ENCODE measurements at regions not wholly inside any gene's neighbourhood (a gene's known extent, or its start where the extent isn't known, plus 50 kb on each side); places are given as distances from the start of the nearest gene placed in this dataset.
"Not testable (repeated sequence)": the region's sequence is repeated elsewhere in the genome, so short reads cannot be mapped to it uniquely, and the experiment has no call there.

DNA sequence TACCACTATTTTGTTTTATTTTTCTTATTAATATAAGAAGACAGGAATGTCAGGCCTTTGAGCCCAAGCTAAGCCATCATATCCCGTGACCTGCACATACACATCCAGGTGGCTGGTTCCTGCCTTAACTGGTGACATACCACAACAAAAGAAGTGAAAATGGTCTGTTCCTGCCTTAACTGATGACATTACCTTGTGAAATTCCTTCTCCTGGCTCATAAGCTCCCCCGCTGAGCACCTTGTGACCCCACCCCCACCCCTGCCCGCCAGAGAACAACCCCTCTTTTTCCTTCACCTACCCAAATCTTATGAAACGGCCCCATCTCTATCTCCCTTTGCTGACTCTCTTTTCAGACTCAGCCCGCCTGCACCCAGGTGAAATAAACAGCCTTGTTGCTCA lies 277.5 kb upstream of the PTPRD start:
- CTCF ChIA-PET; DNase-seq (ENCODE audit: low spot score); H3K9me3 Mint-ChIP-seq; H3K27ac Mint-ChIP-seq; H3K4me1 Mint-ChIP-seq; ATAC-seq; POLR2A ChIA-PET; H3K4me3 Mint-ChIP-seq; H3K27me3 Mint-ChIP-seq (ENCODE audit: low read depth); H3K36me3 Mint-ChIP-seq: not testable (repeated sequence)

DNA sequence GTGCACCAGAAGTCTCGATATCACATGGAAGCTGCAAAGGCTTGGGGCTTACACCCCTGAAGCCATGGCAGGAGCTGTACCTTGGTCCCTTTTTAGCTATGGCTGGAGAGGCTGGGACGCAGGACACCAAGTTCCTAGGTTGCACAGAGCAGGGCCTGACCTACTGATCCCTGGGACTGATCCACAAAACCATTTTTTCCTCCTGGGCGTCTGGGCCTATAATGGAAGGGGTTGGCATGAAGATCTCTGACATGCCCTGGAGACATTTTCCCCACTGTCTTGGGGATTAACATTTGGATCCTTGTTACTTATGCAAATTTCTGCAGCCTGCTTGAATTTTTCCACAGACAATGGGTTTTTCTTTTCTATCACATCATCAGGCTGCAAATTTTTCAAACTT lies 286.7 kb upstream of the PTPRD start:
- H3K4me3 Mint-ChIP-seq = no peak overlapping the region
- peaks cover 46% of the 10 kb centered on the region for H3K9me3 Mint-ChIP-seq
- TF ChIP-seq, protein P1, sequence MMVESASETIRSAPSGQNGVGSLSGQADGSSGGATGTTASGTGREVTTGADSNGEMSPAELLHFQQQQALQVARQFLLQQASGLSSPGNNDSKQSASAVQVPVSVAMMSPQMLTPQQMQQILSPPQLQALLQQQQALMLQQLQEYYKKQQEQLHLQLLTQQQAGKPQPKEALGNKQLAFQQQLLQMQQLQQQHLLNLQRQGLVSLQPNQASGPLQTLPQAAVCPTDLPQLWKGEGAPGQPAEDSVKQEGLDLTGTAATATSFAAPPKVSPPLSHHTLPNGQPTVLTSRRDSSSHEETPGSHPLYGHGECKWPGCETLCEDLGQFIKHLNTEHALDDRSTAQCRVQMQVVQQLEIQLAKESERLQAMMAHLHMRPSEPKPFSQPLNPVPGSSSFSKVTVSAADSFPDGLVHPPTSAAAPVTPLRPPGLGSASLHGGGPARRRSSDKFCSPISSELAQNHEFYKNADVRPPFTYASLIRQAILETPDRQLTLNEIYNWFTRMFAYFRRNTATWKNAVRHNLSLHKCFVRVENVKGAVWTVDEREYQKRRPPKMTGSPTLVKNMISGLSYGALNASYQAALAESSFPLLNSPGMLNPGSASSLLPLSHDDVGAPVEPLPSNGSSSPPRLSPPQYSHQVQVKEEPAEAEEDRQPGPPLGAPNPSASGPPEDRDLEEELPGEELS (CRISPR knock-in tag; IDR thresholded peaks at IDR 0.05) = no peak
- no peak for TF ChIP-seq FOXK1 (CRISPR knock-in tag; IDR thresholded peaks at IDR 0.05)
- ATAC-seq = no peak
- 0 out of 2 replicates have a peak, but pooled peaks cover 2% of the 10 kb centered on the region for H3K4me1 Mint-ChIP-seq
- H3K27ac Mint-ChIP-seq = no peak overlapping the region
- peaks cover 38% of the 10 kb centered on the region for H3K36me3 Mint-ChIP-seq
- ChIA-PET POLR2A (no interaction called here), CTCF (no interaction called here)
- no peaks in the 10 kb centered on the region for H3K27me3 Mint-ChIP-seq (ENCODE audit: low read depth)
- DNase-seq (ENCODE audit: low spot score) = no peak

DNA sequence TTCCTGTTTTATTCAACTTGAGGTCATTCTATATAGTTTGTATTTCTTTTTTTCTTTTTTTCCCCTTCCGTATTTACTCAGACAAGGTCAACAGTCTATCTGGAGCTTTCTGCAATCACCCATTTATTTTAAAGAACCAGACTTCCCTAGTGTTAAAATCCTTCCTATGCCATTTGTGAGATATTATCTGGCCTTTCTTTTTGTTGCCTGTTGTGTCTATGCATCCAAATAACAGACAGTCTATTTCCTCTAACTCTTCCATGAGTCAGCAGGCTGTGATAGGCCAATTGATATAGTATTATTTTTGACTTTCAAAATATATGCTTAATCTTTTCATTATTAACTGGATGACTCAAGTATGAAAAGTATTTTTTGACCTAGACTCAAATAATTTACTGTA lies 291.2 kb upstream of the PTPRD start:
- no peak overlapping the region for H3K27ac Mint-ChIP-seq
- CTCF ChIA-PET = no interaction called here

DNA sequence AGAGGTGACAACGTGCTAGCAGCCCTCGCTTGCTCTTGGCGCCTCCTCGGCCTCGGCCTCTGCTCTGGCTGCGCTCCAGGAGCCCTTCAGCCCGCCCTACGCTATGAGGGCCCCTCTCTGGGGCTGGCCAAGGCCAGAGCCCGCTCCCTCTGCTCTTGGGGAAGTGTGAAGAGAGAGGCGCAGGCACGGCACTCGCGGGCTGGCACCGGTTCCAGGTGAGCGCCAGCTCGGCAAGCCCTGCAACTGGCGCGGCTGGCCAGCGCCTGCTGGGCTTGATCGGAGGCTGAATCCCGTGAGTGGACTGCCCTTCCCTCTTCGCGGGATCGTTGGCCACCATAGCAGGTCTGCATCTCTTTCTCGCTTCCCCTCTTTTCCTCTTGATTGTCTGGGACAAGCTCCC lies 298.0 kb upstream of the PTPRD start:
- TF ChIP-seq ZNF423 (CRISPR knock-in tag; IDR thresholded peaks at IDR 0.05) (no peak), SOX15 (CRISPR knock-in tag; IDR thresholded peaks at IDR 0.05) (no peak), TCF7 (CRISPR knock-in tag; IDR thresholded peaks at IDR 0.05; ENCODE audit: low read depth) (no peak), KAT7 (CRISPR knock-in tag; IDR thresholded peaks at IDR 0.05; ENCODE audit: borderline replicate concordance) (no peak), TEAD1 (CRISPR knock-in tag; IDR thresholded peaks at IDR 0.05) (no peak), TP53 (CRISPR knock-in tag; IDR thresholded peaks at IDR 0.05) (no peak), SP1 (CRISPR knock-in tag; conservative IDR thresholded peaks at IDR 0.05) (no peak), ELF4 (CRISPR knock-in tag; IDR thresholded peaks at IDR 0.05; ENCODE audit: low read depth) (no peak), NFE2L1 (CRISPR knock-in tag; IDR thresholded peaks at IDR 0.05) (no peak)
- TF ChIP-seq, protein P2, sequence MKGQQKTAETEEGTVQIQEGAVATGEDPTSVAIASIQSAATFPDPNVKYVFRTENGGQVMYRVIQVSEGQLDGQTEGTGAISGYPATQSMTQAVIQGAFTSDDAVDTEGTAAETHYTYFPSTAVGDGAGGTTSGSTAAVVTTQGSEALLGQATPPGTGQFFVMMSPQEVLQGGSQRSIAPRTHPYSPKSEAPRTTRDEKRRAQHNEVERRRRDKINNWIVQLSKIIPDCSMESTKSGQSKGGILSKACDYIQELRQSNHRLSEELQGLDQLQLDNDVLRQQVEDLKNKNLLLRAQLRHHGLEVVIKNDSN (CRISPR knock-in tag; IDR thresholded peaks at IDR 0.05) = no peak
- TF ChIP-seq, protein P3, sequence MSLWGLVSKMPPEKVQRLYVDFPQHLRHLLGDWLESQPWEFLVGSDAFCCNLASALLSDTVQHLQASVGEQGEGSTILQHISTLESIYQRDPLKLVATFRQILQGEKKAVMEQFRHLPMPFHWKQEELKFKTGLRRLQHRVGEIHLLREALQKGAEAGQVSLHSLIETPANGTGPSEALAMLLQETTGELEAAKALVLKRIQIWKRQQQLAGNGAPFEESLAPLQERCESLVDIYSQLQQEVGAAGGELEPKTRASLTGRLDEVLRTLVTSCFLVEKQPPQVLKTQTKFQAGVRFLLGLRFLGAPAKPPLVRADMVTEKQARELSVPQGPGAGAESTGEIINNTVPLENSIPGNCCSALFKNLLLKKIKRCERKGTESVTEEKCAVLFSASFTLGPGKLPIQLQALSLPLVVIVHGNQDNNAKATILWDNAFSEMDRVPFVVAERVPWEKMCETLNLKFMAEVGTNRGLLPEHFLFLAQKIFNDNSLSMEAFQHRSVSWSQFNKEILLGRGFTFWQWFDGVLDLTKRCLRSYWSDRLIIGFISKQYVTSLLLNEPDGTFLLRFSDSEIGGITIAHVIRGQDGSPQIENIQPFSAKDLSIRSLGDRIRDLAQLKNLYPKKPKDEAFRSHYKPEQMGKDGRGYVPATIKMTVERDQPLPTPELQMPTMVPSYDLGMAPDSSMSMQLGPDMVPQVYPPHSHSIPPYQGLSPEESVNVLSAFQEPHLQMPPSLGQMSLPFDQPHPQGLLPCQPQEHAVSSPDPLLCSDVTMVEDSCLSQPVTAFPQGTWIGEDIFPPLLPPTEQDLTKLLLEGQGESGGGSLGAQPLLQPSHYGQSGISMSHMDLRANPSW (CRISPR knock-in tag; conservative IDR thresholded peaks at IDR 0.05; ENCODE audit: low read depth) = no peak
- TF ChIP-seq, protein P4, sequence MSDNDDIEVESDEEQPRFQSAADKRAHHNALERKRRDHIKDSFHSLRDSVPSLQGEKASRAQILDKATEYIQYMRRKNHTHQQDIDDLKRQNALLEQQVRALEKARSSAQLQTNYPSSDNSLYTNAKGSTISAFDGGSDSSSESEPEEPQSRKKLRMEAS (CRISPR knock-in tag; IDR thresholded peaks at IDR 0.05) = no peak
- peaks cover 24% of the 10 kb centered on the region for H3K36me3 Mint-ChIP-seq

More for the DNA sequence above, 291.2 kb upstream of the PTPRD start:
- TF ChIP-seq ZNF263 (CRISPR knock-in tag; IDR thresholded peaks at IDR 0.05; ENCODE audit: low read depth) = no peak
- POLR2A ChIA-PET = no interaction called here
- Mint-ChIP-seq H3K4me1 (peaks cover 7% of the 10 kb centered on the region; the same call in 1 of the 2 replicates), H3K36me3 (peaks cover 38% of the 10 kb centered on the region), H3K27me3 (ENCODE audit: low read depth) (no peaks in the 10 kb centered on the region), H3K4me3 (no peak overlapping the region), H3K9me3 (peaks cover 36% of the 10 kb centered on the region)
- ATAC-seq (no peak), DNase-seq (ENCODE audit: low spot score) (no peak)

More for the DNA sequence above, 298.0 kb upstream of the PTPRD start:
- peaks cover 17% of the 10 kb centered on the region for H3K4me1 Mint-ChIP-seq
- H3K27me3 Mint-ChIP-seq (ENCODE audit: low read depth) = no peaks in the 10 kb centered on the region
- H3K4me3 Mint-ChIP-seq = no peak overlapping the region
- ATAC-seq (no peak), DNase-seq (ENCODE audit: low spot score) (no peak)
- ChIA-PET POLR2A (no interaction called here), CTCF (no interaction called here)
- peaks cover 21% of the 10 kb centered on the region for H3K9me3 Mint-ChIP-seq
- no peak overlapping the region for H3K27ac Mint-ChIP-seq
